Neural cell (in vitro differentiated cells): ENCODE measurements at regions not wholly inside any gene's neighbourhood (a gene's known extent, or its start where the extent isn't known, plus 50 kb on each side); places are given as distances from the start of the nearest gene placed in this dataset.

Source experiments
- CTCF ChIP-seq: fragments of 450-650 bp; IDR thresholded peaks from 2 replicates; pipeline ENCODE4 v1.5.1; 2014; ENCODE audit warnings: antibody characterized with exemption, mild to moderate bottlenecking, moderate library complexity; ENCODE audit not compliant: poor library complexity, severe bottlenecking
- EP300 ChIP-seq: fragments of 450-650 bp; conservative IDR thresholded peaks from 2 replicates; pipeline ENCODE4 v1.6.1; 2014; ENCODE audit warnings: antibody characterized with exemption, mild to moderate bottlenecking, moderate library complexity; ENCODE audit not compliant: poor library complexity, severe bottlenecking
- EZH2 ChIP-seq: fragments of 200-600, 300-800 bp; shearing (Covaris generic), sonication (generic); IDR thresholded peaks from 2 replicates; pipeline ENCODE4 v1.6.1; 2014; ENCODE audit warnings: antibody characterized with exemption, low read length, borderline replicate concordance, mild to moderate bottlenecking; ENCODE audit not compliant: insufficient read depth, poor library complexity, severe bottlenecking
- MXI1 ChIP-seq: fragments of 450-650 bp; conservative IDR thresholded peaks from 2 replicates; pipeline ENCODE4 v1.6.1; 2014; ENCODE audit warnings: antibody characterized with exemption, mild to moderate bottlenecking; ENCODE audit not compliant: poor library complexity, severe bottlenecking
- POLR2AphosphoS5 ChIP-seq: IDR thresholded peaks from 2 replicates; pipeline ENCODE4 v1.6.1; 2012
- RAD21 ChIP-seq: fragments of 450-650 bp; conservative IDR thresholded peaks from 2 replicates; pipeline ENCODE4 v1.6.1; 2014; ENCODE audit warnings: antibody characterized with exemption, mild to moderate bottlenecking, moderate library complexity
- REST ChIP-seq: IDR thresholded peaks from 2 replicates; pipeline ENCODE4 v1.6.1; 2012; ENCODE audit warnings: borderline replicate concordance
- SMC3 ChIP-seq: fragments of 450-650 bp; conservative IDR thresholded peaks from 2 replicates; pipeline ENCODE4 v1.6.1; 2014; ENCODE audit warnings: antibody characterized with exemption, mild to moderate bottlenecking, moderate library complexity; ENCODE audit not compliant: poor library complexity
- TAF1 ChIP-seq: IDR thresholded peaks from 2 replicates; pipeline ENCODE4 v1.6.1; 2012; ENCODE audit warnings: low read depth

- no peak for TF ChIP-seq CTCF
- TF ChIP-seq RAD21, result no peak
- TF ChIP-seq SMC3, result no peak
- TF ChIP-seq EZH2, result no peak
- no peak for TF ChIP-seq POLR2AphosphoS5
- no peak for TF ChIP-seq REST
- TF ChIP-seq TAF1, result no peak
- no peak for TF ChIP-seq MXI1
- TF ChIP-seq EP300, result no peak
Observed at GRCh38 chr16:51236583-51236982, 85.5 kb upstream of the SALL1 start.
